Neural crest cell (in vitro differentiated cells): ENCODE measurements at regions not wholly inside any gene's neighbourhood (a gene's known extent, or its start where the extent isn't known, plus 50 kb on each side); places are given as distances from the start of the nearest gene placed in this dataset.

Source experiments
- DNase-seq: peaks from one replicate; pipeline ENCODE4 v3.0.0; 2021; ENCODE audit warnings: low read depth, mixed read lengths, low spot score
- H3K27ac Mint-ChIP-seq: one replicate; pipeline ENCODE4 v1.8.0; 2021; ENCODE audit warnings: mild to moderate bottlenecking, mixed read lengths; ENCODE audit not compliant: unreplicated experiment
- H3K27me3 Mint-ChIP-seq: 2 replicates; pipeline ENCODE4 v1.8.0; 2021; ENCODE audit warnings: low read depth, mild to moderate bottlenecking, mixed read lengths
- H3K36me3 Mint-ChIP-seq: 2 replicates; pipeline ENCODE4 v1.8.0; 2021; ENCODE audit warnings: low read depth, mild to moderate bottlenecking, mixed read lengths
- H3K4me1 Mint-ChIP-seq: 2 replicates; pipeline ENCODE4 v1.8.0; 2021; ENCODE audit warnings: mixed read lengths
- H3K4me3 Mint-ChIP-seq: one replicate; pipeline ENCODE4 v1.8.0; 2021; ENCODE audit warnings: mild to moderate bottlenecking, mixed read lengths
- H3K9me3 Mint-ChIP-seq: 2 replicates; pipeline ENCODE4 v1.8.0; 2021; ENCODE audit warnings: mixed read lengths
- CTCF ChIP-seq: fragments of 200-600 bp; sonication (generic); conservative IDR thresholded peaks from 2 replicates; pipeline ENCODE4 v1.5.0; 2021; ENCODE audit warnings: antibody characterized with exemption, mild to moderate bottlenecking

- peaks cover 4% of the 10 kb centered on the region for H3K9me3 Mint-ChIP-seq
- no peak overlapping the region for H3K4me3 Mint-ChIP-seq
- H3K27me3 Mint-ChIP-seq = peaks cover 11% of the 10 kb centered on the region
- H3K4me1 Mint-ChIP-seq = no peaks in the 10 kb centered on the region
- DNase-seq = no peak
- H3K36me3 Mint-ChIP-seq = no peaks in the 10 kb centered on the region
- no peak for TF ChIP-seq CTCF
- no peak overlapping the region for H3K27ac Mint-ChIP-seq
Measured at GRCh38 chr14:99342204-99342603, 70.2 kb upstream of the BCL11B start.

- no peaks in the 10 kb centered on the region for H3K36me3 Mint-ChIP-seq
- H3K4me3 Mint-ChIP-seq = no peak overlapping the region
- TF ChIP-seq CTCF = no peak
- DNase-seq = no peak
- H3K4me1 Mint-ChIP-seq = no peaks in the 10 kb centered on the region
- H3K27ac Mint-ChIP-seq = no peak overlapping the region
- peaks cover 4% of the 10 kb centered on the region for H3K9me3 Mint-ChIP-seq
- peaks cover 11% of the 10 kb centered on the region for H3K27me3 Mint-ChIP-seq
Measured at GRCh38 chr14:99339551-99339950, 67.6 kb upstream of the BCL11B start.

- no peak for TF ChIP-seq CTCF
- no peaks in the 10 kb centered on the region for H3K4me1 Mint-ChIP-seq
- H3K4me3 Mint-ChIP-seq = no peak overlapping the region
- H3K27ac Mint-ChIP-seq = no peak overlapping the region
- DNase-seq = no peak
- peaks cover 11% of the 10 kb centered on the region for H3K27me3 Mint-ChIP-seq
- H3K36me3 Mint-ChIP-seq = no peaks in the 10 kb centered on the region
- peaks cover 4% of the 10 kb centered on the region for H3K9me3 Mint-ChIP-seq
Measured at GRCh38 chr14:99338313-99338712, 66.3 kb upstream of the BCL11B start.

- Mint-ChIP-seq H3K4me1 (no peaks in the 10 kb centered on the region), H3K27ac (no peak overlapping the region), H3K9me3 (no peaks in the 10 kb centered on the region), H3K36me3 (no peaks in the 10 kb centered on the region), H3K27me3 (peaks cover 4% of the 10 kb centered on the region), H3K4me3 (no peak overlapping the region)
- no peak for DNase-seq
- no peak for TF ChIP-seq CTCF
Measured at GRCh38 chr14:99333841-99334635, 62.0 kb upstream of the BCL11B start.

GRCh38 chr14:99333214-99333613, 61.2 kb upstream of the BCL11B start:
- Mint-ChIP-seq H3K4me1 (peaks cover under 1% of the 10 kb centered on the region), H3K36me3 (no peaks in the 10 kb centered on the region), H3K27ac (peak overlapping the region; percentile 35), H3K9me3 (no peaks in the 10 kb centered on the region), H3K4me3 (no peak overlapping the region), H3K27me3 (peaks cover under 1% of the 10 kb centered on the region)
- DNase-seq = no peak
- TF ChIP-seq CTCF = no peak
